WTC11 (cell line): ENCODE measurements at regions not wholly inside any gene's neighbourhood (a gene's known extent, or its start where the extent isn't known, plus 50 kb on each side); places are given as distances from the start of the nearest gene placed in this dataset.

Experiments used
- ATAC-seq: fragments of 200-7000 bp; cut with Tn5 transposase; 2 replicates; pipeline ENCODE4 v1.10.0; 2021; ENCODE audit warnings: mild to moderate bottlenecking, moderate library complexity
- CTCF ChIA-PET: fragments of 300-600 bp; sonication (Branson Sonifier 250); formaldehyde crosslinking; loops from one replicate; lab custom pipeline; 2021; ENCODE audit warnings: antibody characterized with exemption; lab: Charles Lee
- POLR2A ChIA-PET: fragments of 350-600 bp; sonication (Branson Sonifier 250); formaldehyde crosslinking; loops from one replicate; lab custom pipeline; 2021; ENCODE audit warnings: antibody characterized with exemption; lab: Charles Lee
- DNase-seq: peaks from one replicate; pipeline ENCODE4 v3.0.0; 2021; ENCODE audit warnings: low spot score
- H3K27ac Mint-ChIP-seq: 2 replicates; pipeline ENCODE4 v1.8.0; 2021; ENCODE audit warnings: mixed read lengths
- H3K27me3 Mint-ChIP-seq: 2 replicates; pipeline ENCODE4 v1.8.0; 2021; ENCODE audit warnings: low read depth, mild to moderate bottlenecking, moderate library complexity, mixed read lengths
- H3K36me3 Mint-ChIP-seq: 2 replicates; pipeline ENCODE4 v1.8.0; 2021; ENCODE audit warnings: mixed read lengths
- H3K4me1 Mint-ChIP-seq: 2 replicates; pipeline ENCODE4 v1.8.0; 2022; ENCODE audit warnings: mixed read lengths
- H3K4me3 Mint-ChIP-seq: 2 replicates; pipeline ENCODE4 v1.8.0; 2021; ENCODE audit warnings: mild to moderate bottlenecking, moderate library complexity, mixed read lengths
- H3K9me3 Mint-ChIP-seq: 2 replicates; pipeline ENCODE4 v1.8.0; 2021; ENCODE audit warnings: mixed read lengths
- CREM ChIP-seq: sonication (generic); formaldehyde crosslinking; IDR thresholded peaks from 2 replicates; pipeline ENCODE4 v1.8.1; 2022; ENCODE audit warnings: mild to moderate bottlenecking, missing genetic modification reagents, moderate library complexity
- ELF4 ChIP-seq: sonication (generic); formaldehyde crosslinking; IDR thresholded peaks from 2 replicates; pipeline ENCODE4 v1.8.1; 2022; ENCODE audit warnings: low read depth, mild to moderate bottlenecking, moderate library complexity, missing genetic modification reagents
- ETV6 ChIP-seq: sonication (generic); formaldehyde crosslinking; IDR thresholded peaks from 2 replicates; pipeline ENCODE4 v1.8.1; 2022; ENCODE audit warnings: mild to moderate bottlenecking, missing genetic modification reagents
- FOXP1 ChIP-seq: sonication (generic); formaldehyde crosslinking; IDR thresholded peaks from 2 replicates; pipeline ENCODE4 v1.8.0; 2022; ENCODE audit warnings: missing genetic modification reagents, mild to moderate bottlenecking, moderate library complexity, borderline replicate concordance
- HMGA2 ChIP-seq: fragments of 250-450 bp; sonication (Bioruptor Pico); IDR thresholded peaks from 2 replicates; pipeline ENCODE4 v1.4.0; 2021; ENCODE audit warnings: mild to moderate bottlenecking, moderate library complexity
- JAZF1 ChIP-seq: fragments of 250-450 bp; sonication (Bioruptor Pico); IDR thresholded peaks from 2 replicates; pipeline ENCODE4 v1.9.0; 2021; ENCODE audit warnings: moderate library complexity, mild to moderate bottlenecking, inconsistent platforms
- JUN ChIP-seq: sonication (generic); formaldehyde crosslinking; IDR thresholded peaks from 2 replicates; pipeline ENCODE4 v1.8.0; 2023; ENCODE audit warnings: mild to moderate bottlenecking, missing genetic modification reagents
- MYBL2 ChIP-seq: sonication (generic); formaldehyde crosslinking; IDR thresholded peaks from 2 replicates; pipeline ENCODE4 v1.8.1; 2023; ENCODE audit warnings: mild to moderate bottlenecking, moderate library complexity, missing genetic modification reagents
- NR2C2 ChIP-seq: sonication (generic); formaldehyde crosslinking; IDR thresholded peaks from 2 replicates; pipeline ENCODE4 v1.8.0; 2022; ENCODE audit warnings: mild to moderate bottlenecking, missing genetic modification reagents
- OVOL2 ChIP-seq: fragments of 250-450 bp; sonication (Bioruptor Pico); IDR thresholded peaks from 2 replicates; pipeline ENCODE4 v1.9.0; 2021; ENCODE audit warnings: mild to moderate bottlenecking, borderline replicate concordance
- RORB ChIP-seq: fragments of 250-450 bp; sonication (Bioruptor Pico); IDR thresholded peaks from 2 replicates; pipeline ENCODE4 v1.9.0; 2021; ENCODE audit warnings: mild to moderate bottlenecking
- ZNF219 ChIP-seq: sonication (generic); formaldehyde crosslinking; IDR thresholded peaks from 2 replicates; pipeline ENCODE4 v1.8.0; 2023; ENCODE audit warnings: missing genetic modification reagents, mild to moderate bottlenecking, borderline replicate concordance
- ZNF263 ChIP-seq: sonication (generic); formaldehyde crosslinking; IDR thresholded peaks from 2 replicates; pipeline ENCODE4 v1.8.1; 2022; ENCODE audit warnings: low read depth, mild to moderate bottlenecking, moderate library complexity, missing genetic modification reagents
- ZNF396 ChIP-seq: fragments of 250-450 bp; sonication (Bioruptor Pico); IDR thresholded peaks from 2 replicates; pipeline ENCODE4 v1.8.0; 2021; ENCODE audit warnings: mild to moderate bottlenecking, moderate library complexity, borderline replicate concordance
- ZNF416 ChIP-seq: fragments of 250-450 bp; sonication (Bioruptor Pico); IDR thresholded peaks from 2 replicates; pipeline ENCODE4 v1.9.0; 2021; ENCODE audit warnings: mild to moderate bottlenecking, inconsistent platforms
- TF ChIP-seq, protein P1 (sequence below): fragments of 200-600 bp; IDR thresholded peaks from 2 replicates; pipeline ENCODE4 v1.8.0; 2022; ENCODE audit warnings: antibody characterized with exemption
- TF ChIP-seq, protein P2 (sequence below): sonication (generic); formaldehyde crosslinking; IDR thresholded peaks from 2 replicates; pipeline ENCODE4 v1.8.1; 2023; ENCODE audit warnings: mild to moderate bottlenecking, missing genetic modification reagents, moderate library complexity
- TF ChIP-seq, protein P3 (sequence below): fragments of 250-450 bp; sonication (Bioruptor Pico); IDR thresholded peaks from 2 replicates; pipeline ENCODE4 v1.9.0; 2021; ENCODE audit warnings: mild to moderate bottlenecking
- TF ChIP-seq, protein P4 (sequence below): sonication (generic); formaldehyde crosslinking; IDR thresholded peaks from 2 replicates; pipeline ENCODE4 v1.8.1; 2022; ENCODE audit warnings: mild to moderate bottlenecking, moderate library complexity, missing genetic modification reagents
- TF ChIP-seq, protein P5 (sequence below): fragments of 250-450 bp; sonication (Bioruptor Pico); IDR thresholded peaks from 2 replicates; pipeline ENCODE4 v1.9.0; 2021; ENCODE audit warnings: mild to moderate bottlenecking, borderline replicate concordance
- TF ChIP-seq, protein P6 (sequence below): fragments of 250-450 bp; sonication (Bioruptor Pico); conservative IDR thresholded peaks from 2 replicates; pipeline ENCODE4 v1.9.0; 2021; ENCODE audit warnings: mild to moderate bottlenecking
- TF ChIP-seq, protein P7 (sequence below): sonication (generic); formaldehyde crosslinking; IDR thresholded peaks from 2 replicates; pipeline ENCODE4 v1.8.0; 2022; ENCODE audit warnings: mild to moderate bottlenecking, missing genetic modification reagents

DNA sequence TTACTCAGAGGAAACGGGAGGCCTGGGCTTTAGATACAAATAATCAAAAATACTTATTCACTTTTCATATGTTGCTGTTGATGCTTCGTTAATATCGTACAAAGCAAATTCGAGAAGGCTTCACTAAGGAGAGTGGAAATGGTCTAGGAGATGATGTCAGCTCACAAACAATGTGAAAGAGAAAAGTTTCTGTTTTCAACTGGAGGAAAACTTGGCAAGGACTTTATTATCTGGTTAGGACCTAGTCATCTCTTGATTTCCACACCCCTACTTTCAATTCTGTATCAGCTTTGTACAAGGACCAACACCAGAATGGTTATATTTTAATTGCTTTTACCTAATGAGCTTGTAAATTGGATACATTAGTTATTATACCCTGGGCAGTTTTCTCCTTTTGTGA is 88.0 kb downstream of the SLC10A2 start (continued):
- TF ChIP-seq, protein P1, sequence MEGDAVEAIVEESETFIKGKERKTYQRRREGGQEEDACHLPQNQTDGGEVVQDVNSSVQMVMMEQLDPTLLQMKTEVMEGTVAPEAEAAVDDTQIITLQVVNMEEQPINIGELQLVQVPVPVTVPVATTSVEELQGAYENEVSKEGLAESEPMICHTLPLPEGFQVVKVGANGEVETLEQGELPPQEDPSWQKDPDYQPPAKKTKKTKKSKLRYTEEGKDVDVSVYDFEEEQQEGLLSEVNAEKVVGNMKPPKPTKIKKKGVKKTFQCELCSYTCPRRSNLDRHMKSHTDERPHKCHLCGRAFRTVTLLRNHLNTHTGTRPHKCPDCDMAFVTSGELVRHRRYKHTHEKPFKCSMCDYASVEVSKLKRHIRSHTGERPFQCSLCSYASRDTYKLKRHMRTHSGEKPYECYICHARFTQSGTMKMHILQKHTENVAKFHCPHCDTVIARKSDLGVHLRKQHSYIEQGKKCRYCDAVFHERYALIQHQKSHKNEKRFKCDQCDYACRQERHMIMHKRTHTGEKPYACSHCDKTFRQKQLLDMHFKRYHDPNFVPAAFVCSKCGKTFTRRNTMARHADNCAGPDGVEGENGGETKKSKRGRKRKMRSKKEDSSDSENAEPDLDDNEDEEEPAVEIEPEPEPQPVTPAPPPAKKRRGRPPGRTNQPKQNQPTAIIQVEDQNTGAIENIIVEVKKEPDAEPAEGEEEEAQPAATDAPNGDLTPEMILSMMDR, result no peak
- no peak for TF ChIP-seq OVOL2 (CRISPR knock-in tag)

DNA sequence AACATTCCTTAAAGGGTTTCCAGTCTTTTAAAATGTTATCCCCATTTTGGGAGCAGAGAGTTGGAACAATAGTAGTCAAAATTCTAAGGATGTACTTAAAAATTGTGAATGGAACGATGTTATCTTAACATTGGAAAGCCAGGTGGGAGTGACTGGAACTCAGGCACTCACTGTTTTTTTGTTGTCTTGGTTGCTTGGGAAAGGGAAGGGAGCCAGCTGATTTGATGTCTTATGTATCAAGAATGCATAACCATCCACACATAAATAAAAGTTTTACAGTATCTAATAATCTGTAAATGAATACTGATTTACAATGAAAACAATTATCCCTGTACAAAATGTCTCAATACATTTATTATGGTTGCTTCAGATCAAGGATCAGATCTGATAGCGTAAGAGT is 88.7 kb downstream of the SLC10A2 start:
- Mint-ChIP-seq H3K27ac (no peak overlapping the region), H3K4me1 (peaks cover 11% of the 10 kb centered on the region), H3K9me3 (no peaks in the 10 kb centered on the region), H3K27me3 (no peaks in the 10 kb centered on the region), H3K4me3 (no peak overlapping the region), H3K36me3 (no peaks in the 10 kb centered on the region)
- ATAC-seq (no peak), DNase-seq (no peak)
- ChIA-PET POLR2A (interaction anchor here (0.7 kb wide), 1 partner anchor 1309 kb away, joined by 3 read pairs; no protein-coding TSS in a partner anchor), CTCF (interaction anchor here (0.9 kb wide), 1 partner anchor 22 kb away, joined by 3 read pairs; no protein-coding TSS in a partner anchor)
- TF ChIP-seq ZNF416 (CRISPR knock-in tag), result no peak
- TF ChIP-seq ETV6 (CRISPR knock-in tag), result no peak
- no peak for TF ChIP-seq ELF4 (CRISPR knock-in tag)
- TF ChIP-seq NR2C2 (CRISPR knock-in tag), result no peak
- TF ChIP-seq RORB, result no peak
- TF ChIP-seq ZNF219 (CRISPR knock-in tag), result no peak
- no peak for TF ChIP-seq HMGA2 (CRISPR knock-in tag)
- TF ChIP-seq, protein P2, sequence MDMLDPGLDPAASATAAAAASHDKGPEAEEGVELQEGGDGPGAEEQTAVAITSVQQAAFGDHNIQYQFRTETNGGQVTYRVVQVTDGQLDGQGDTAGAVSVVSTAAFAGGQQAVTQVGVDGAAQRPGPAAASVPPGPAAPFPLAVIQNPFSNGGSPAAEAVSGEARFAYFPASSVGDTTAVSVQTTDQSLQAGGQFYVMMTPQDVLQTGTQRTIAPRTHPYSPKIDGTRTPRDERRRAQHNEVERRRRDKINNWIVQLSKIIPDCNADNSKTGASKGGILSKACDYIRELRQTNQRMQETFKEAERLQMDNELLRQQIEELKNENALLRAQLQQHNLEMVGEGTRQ (CRISPR knock-in tag), result no peak
- no peak for TF ChIP-seq JUN (CRISPR knock-in tag)
- TF ChIP-seq, protein P3, sequence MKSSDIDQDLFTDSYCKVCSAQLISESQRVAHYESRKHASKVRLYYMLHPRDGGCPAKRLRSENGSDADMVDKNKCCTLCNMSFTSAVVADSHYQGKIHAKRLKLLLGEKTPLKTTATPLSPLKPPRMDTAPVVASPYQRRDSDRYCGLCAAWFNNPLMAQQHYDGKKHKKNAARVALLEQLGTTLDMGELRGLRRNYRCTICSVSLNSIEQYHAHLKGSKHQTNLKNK (CRISPR knock-in tag), result no peak

DNA sequence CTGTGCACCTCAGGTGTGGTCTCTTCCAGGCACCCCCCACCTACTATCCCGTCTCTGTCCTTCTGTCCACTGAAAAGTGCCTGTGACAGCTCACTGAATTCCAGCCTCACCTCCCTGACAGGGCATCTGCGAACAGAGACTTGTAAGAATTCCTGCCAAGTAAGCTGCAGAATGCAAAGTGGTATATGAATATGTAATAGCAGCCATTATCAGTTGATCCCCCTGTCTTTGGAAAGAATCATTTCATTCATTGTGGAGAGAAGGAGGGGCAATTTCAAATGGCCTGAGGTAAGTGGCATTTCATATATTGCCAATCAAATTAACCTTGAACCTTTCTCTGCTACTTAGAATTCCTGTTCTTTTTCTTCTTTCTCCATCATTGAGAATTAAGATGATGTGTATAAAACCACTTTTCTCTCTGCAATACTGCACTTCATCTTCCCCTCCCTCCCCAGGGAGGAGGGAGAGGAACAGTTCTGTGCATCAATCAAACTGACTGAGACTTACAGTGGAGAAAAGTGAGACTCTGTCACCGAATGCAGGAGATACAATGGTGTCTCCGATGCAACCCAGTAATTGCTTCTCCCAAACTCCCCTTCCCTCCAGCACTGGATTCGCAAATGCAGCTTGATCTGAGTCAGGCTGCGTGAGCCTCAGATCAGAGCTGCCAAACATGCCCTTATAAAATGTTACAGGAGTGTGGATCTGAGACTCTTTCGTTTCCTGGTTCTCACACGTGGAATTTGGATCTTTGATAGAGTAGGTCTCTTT is 91.7 kb downstream of the SLC10A2 start:
- H3K27me3 Mint-ChIP-seq, result no peaks in the 10 kb centered on the region
- ChIA-PET POLR2A (no interaction called here), CTCF (no interaction called here)
- peaks cover 11% of the 10 kb centered on the region for H3K4me1 Mint-ChIP-seq
- no peak for ATAC-seq
- H3K36me3 Mint-ChIP-seq, result no peaks in the 10 kb centered on the region
- DNase-seq, result no peak
- H3K27ac Mint-ChIP-seq, result no peak overlapping the region
- H3K9me3 Mint-ChIP-seq, result no peaks in the 10 kb centered on the region
- no peak overlapping the region for H3K4me3 Mint-ChIP-seq
- TF ChIP-seq ZNF396 (CRISPR knock-in tag) (no peak), JUN (CRISPR knock-in tag) (no peak), ZNF219 (CRISPR knock-in tag) (no peak), FOXP1 (CRISPR knock-in tag) (no peak), MYBL2 (no peak), ZNF263 (CRISPR knock-in tag) (no peak), JAZF1 (CRISPR knock-in tag) (no peak), CREM (CRISPR knock-in tag) (no peak)
- TF ChIP-seq, protein P4, sequence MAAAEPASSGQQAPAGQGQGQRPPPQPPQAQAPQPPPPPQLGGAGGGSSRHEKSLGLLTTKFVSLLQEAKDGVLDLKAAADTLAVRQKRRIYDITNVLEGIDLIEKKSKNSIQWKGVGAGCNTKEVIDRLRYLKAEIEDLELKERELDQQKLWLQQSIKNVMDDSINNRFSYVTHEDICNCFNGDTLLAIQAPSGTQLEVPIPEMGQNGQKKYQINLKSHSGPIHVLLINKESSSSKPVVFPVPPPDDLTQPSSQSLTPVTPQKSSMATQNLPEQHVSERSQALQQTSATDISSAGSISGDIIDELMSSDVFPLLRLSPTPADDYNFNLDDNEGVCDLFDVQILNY (CRISPR knock-in tag), result no peak
- TF ChIP-seq, protein P5, sequence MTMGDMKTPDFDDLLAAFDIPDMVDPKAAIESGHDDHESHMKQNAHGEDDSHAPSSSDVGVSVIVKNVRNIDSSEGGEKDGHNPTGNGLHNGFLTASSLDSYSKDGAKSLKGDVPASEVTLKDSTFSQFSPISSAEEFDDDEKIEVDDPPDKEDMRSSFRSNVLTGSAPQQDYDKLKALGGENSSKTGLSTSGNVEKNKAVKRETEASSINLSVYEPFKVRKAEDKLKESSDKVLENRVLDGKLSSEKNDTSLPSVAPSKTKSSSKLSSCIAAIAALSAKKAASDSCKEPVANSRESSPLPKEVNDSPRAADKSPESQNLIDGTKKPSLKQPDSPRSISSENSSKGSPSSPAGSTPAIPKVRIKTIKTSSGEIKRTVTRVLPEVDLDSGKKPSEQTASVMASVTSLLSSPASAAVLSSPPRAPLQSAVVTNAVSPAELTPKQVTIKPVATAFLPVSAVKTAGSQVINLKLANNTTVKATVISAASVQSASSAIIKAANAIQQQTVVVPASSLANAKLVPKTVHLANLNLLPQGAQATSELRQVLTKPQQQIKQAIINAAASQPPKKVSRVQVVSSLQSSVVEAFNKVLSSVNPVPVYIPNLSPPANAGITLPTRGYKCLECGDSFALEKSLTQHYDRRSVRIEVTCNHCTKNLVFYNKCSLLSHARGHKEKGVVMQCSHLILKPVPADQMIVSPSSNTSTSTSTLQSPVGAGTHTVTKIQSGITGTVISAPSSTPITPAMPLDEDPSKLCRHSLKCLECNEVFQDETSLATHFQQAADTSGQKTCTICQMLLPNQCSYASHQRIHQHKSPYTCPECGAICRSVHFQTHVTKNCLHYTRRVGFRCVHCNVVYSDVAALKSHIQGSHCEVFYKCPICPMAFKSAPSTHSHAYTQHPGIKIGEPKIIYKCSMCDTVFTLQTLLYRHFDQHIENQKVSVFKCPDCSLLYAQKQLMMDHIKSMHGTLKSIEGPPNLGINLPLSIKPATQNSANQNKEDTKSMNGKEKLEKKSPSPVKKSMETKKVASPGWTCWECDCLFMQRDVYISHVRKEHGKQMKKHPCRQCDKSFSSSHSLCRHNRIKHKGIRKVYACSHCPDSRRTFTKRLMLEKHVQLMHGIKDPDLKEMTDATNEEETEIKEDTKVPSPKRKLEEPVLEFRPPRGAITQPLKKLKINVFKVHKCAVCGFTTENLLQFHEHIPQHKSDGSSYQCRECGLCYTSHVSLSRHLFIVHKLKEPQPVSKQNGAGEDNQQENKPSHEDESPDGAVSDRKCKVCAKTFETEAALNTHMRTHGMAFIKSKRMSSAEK (CRISPR knock-in tag), result no peak
- TF ChIP-seq, protein P6, sequence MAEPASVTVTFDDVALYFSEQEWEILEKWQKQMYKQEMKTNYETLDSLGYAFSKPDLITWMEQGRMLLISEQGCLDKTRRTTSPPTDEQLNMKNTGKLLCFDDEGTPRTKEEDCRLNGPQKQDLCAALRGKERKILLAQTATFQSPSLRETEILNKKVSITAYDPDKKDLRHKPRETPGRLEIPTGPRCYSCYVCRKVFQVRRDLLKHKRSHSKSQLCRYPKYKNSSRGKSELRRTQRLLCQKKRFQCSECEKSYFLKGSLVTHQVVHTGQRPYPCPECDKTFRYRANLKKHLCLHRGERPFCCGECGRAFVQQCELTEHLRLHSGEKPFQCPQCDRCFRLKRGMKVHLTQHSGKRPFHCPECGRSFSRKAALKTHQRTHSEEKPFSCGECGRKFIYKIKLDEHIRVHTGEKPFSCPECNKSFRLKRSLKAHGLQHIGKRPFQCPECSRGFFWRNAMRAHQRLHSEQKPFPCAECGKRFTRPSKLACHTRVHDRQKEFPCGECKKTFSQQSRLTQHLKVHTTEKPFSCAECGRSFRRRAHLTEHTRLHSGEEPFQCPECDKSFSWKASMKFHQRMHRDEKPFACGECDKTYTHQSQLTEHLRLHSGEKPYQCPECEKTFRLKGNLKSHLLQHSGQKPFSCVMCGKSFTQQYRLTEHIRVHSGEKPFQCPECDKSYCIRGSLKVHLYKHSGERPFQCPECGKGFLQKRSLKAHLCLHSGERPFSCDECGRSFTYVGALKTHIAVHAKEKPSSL (CRISPR knock-in tag), result no peak
- TF ChIP-seq, protein P7, sequence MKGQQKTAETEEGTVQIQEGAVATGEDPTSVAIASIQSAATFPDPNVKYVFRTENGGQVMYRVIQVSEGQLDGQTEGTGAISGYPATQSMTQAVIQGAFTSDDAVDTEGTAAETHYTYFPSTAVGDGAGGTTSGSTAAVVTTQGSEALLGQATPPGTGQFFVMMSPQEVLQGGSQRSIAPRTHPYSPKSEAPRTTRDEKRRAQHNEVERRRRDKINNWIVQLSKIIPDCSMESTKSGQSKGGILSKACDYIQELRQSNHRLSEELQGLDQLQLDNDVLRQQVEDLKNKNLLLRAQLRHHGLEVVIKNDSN (CRISPR knock-in tag), result no peak
